Fibroblast of lung (primary cell): ENCODE measurements at regions not wholly inside any gene's neighbourhood (a gene's known extent, or its start where the extent isn't known, plus 50 kb on each side); places are given as distances from the start of the nearest gene placed in this dataset.

Experiments
- DNase-seq, 2 donors: peaks; one replicate each; pipeline versions ENCODE4 v3.0.0 to v3.0.0-alpha.2; 2010; ENCODE audit warnings: low read depth in 2 of 2
- H2AFZ ChIP-seq: 2 replicates; pipeline ENCODE4 v1.5.1; 2012; ENCODE audit warnings: low read length, control low read depth, inconsistent platforms
- H3K27ac ChIP-seq: 2 replicates; pipeline ENCODE4 v1.5.1; 2011; ENCODE audit warnings: low read length, control low read depth; ENCODE audit not compliant: insufficient read depth
- H3K27me3 ChIP-seq: 2 replicates; pipeline ENCODE4 v1.5.1; 2011; ENCODE audit warnings: mild to moderate bottlenecking, low read length; ENCODE audit not compliant: control insufficient read depth, insufficient read depth
- H3K36me3 ChIP-seq: 2 replicates; pipeline ENCODE4 v1.5.1; 2011; ENCODE audit warnings: low read length; ENCODE audit not compliant: control insufficient read depth, insufficient read depth
- H3K4me1 ChIP-seq: 2 replicates; pipeline ENCODE4 v1.5.1; 2011; ENCODE audit warnings: low read length; ENCODE audit not compliant: control insufficient read depth, insufficient read depth; ENCODE audit errors: extremely low read depth
- H3K4me2 ChIP-seq: 2 replicates; pipeline ENCODE4 v1.5.1; 2011; ENCODE audit warnings: low read length, control low read depth; ENCODE audit not compliant: insufficient read depth; ENCODE audit errors: extremely low read depth
- H3K4me3 ChIP-seq, 4 experiments: fragments of 200-600 bp in 1 of 4; sonication (generic) in 1 of 4; replicated peaks in 1 of 4; 2 replicates each; pipeline ENCODE4 v1.5.1; 2011 to 2016; ENCODE audit warnings: low read length in 4 of 4, low read depth in 3 of 4, mild to moderate bottlenecking in 3 of 4, control low read depth in 2 of 4, inconsistent platforms in 1 of 4, mixed read lengths in 1 of 4; ENCODE audit not compliant: insufficient read depth in 1 of 4; ENCODE audit errors: control extremely low read depth in 1 of 4
- H3K79me2 ChIP-seq: 2 replicates; pipeline ENCODE4 v1.5.1; 2012; ENCODE audit warnings: mild to moderate bottlenecking, low read length, inconsistent platforms; ENCODE audit not compliant: control insufficient read depth, insufficient read depth
- H3K9ac ChIP-seq: 2 replicates; pipeline ENCODE4 v1.5.1; 2011; ENCODE audit warnings: mild to moderate bottlenecking, low read length, control low read depth; ENCODE audit not compliant: insufficient read depth
- H3K9me3 ChIP-seq: 2 replicates; pipeline ENCODE4 v1.5.1; 2012; ENCODE audit warnings: low read depth, low read length; ENCODE audit not compliant: control insufficient read depth, insufficient read depth
- H4K20me1 ChIP-seq: 2 replicates; pipeline ENCODE4 v1.5.1; 2011; ENCODE audit warnings: low read length; ENCODE audit not compliant: control insufficient read depth, insufficient read depth; ENCODE audit errors: extremely low read depth
- CTCF ChIP-seq, 2 donors: IDR thresholded peaks in 1 of 2; conservative IDR thresholded peaks in 1 of 2; 1 replicate in 1 of 2; 2 replicates in 1 of 2; pipeline ENCODE4 v1.5.1; 2011 to 2012; ENCODE audit warnings: low read length in 2 of 2, control low read depth in 1 of 2, inconsistent platforms in 1 of 2, low read depth in 1 of 2, mild to moderate bottlenecking in 1 of 2
- EZH2 ChIP-seq: IDR thresholded peaks from 2 replicates; pipeline ENCODE4 v1.5.1; 2012; ENCODE audit warnings: low read length, control low read depth, mild to moderate bottlenecking; ENCODE audit errors: missing control alignments

DNA sequence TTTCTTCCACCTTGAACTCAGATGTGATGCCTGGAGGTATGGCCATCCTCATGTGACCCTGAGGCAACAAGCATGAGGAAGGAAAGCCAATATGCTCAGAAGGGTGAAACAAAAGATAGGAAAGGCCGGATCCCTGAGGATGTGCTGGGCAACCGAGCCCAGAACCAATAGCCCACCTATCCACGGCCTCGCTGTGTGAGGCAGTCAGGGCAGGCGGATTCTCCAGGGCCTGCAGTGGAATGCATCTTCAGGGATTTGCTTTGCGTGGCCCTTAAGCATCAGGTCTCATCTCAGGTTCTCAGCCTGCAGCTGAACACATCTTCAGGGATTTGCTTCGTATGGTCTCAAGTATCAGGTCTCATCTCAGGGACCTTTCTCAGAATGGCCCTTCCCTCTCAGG, 139.8 kb downstream of the ANKRD60 start:
- H3K79me2 ChIP-seq = no peaks in the 10 kb centered on the region
- H3K27me3 ChIP-seq = no peaks in the 10 kb centered on the region
- H3K36me3 ChIP-seq = no peaks in the 10 kb centered on the region
- DNase-seq = no peak
- no peak overlapping the region for H2AFZ ChIP-seq
- no peak overlapping the region for H3K9ac ChIP-seq
- no peak overlapping the region for H3K27ac ChIP-seq
- H3K4me2 ChIP-seq = no peak overlapping the region
- H4K20me1 ChIP-seq = no peaks in the 10 kb centered on the region
- no peaks in the 10 kb centered on the region for H3K9me3 ChIP-seq
- H3K4me1 ChIP-seq = no peaks in the 10 kb centered on the region
- TF ChIP-seq EZH2 (no peak), CTCF (conservative IDR thresholded peaks at IDR 0.05 in 1 of 2, IDR thresholded peaks at IDR 0.05 in 1 of 2; ENCODE audit: low read depth in 1 of 2, low read length in 2 of 2) (no peak)
- H3K4me3 ChIP-seq = no peak overlapping the region

GRCh38 chr20:58088105-58088504, 140.3 kb downstream of the ANKRD60 start:
- H3K79me2 ChIP-seq = no peaks in the 10 kb centered on the region
- H4K20me1 ChIP-seq = no peaks in the 10 kb centered on the region
- H3K4me2 ChIP-seq = no peak overlapping the region
- no peak overlapping the region for H3K9ac ChIP-seq
- no peak for TF ChIP-seq EZH2
- no peak for TF ChIP-seq CTCF (conservative IDR thresholded peaks at IDR 0.05 in 1 of 2, IDR thresholded peaks at IDR 0.05 in 1 of 2; ENCODE audit: low read depth in 1 of 2, low read length in 2 of 2)
- no peaks in the 10 kb centered on the region for H3K27me3 ChIP-seq
- no peaks in the 10 kb centered on the region for H3K4me1 ChIP-seq
- no peaks in the 10 kb centered on the region for H3K9me3 ChIP-seq
- H3K27ac ChIP-seq = no peak overlapping the region
- H2AFZ ChIP-seq = no peak overlapping the region
- H3K36me3 ChIP-seq = no peaks in the 10 kb centered on the region
- no peak overlapping the region for H3K4me3 ChIP-seq
- DNase-seq = no peak

DNA sequence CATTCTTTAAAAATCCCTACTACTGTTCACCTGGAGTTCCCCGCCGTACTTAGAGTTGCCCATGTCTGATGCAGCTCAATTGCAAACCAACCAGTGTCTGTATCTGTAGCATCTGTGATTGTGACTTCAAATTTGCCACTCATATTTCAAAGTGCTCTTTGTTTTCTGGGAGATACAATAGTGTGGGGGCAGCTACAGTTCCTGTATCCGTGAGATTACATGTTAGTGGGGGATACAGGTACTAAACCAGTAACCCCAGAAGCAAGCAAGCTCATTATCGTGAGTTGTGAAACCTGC, 140.9 kb downstream of the ANKRD60 start:
- no peak for DNase-seq
- no peaks in the 10 kb centered on the region for H3K27me3 ChIP-seq
- no peaks in the 10 kb centered on the region for H4K20me1 ChIP-seq
- no peaks in the 10 kb centered on the region for H3K36me3 ChIP-seq
- H3K9ac ChIP-seq = no peak overlapping the region
- H3K9me3 ChIP-seq = no peaks in the 10 kb centered on the region
- H3K27ac ChIP-seq = no peak overlapping the region
- no peaks in the 10 kb centered on the region for H3K79me2 ChIP-seq
- H3K4me1 ChIP-seq = no peaks in the 10 kb centered on the region
- H3K4me3 ChIP-seq = no peak overlapping the region
- H3K4me2 ChIP-seq = no peak overlapping the region
- TF ChIP-seq CTCF (conservative IDR thresholded peaks at IDR 0.05 in 1 of 2, IDR thresholded peaks at IDR 0.05 in 1 of 2; ENCODE audit: low read depth in 1 of 2, low read length in 2 of 2) = no peak
- no peak for TF ChIP-seq EZH2
- no peak overlapping the region for H2AFZ ChIP-seq
